ENCODE measurements at regions not wholly inside any gene's neighbourhood (a gene's known extent, or its start where the extent isn't known, plus 50 kb on each side); places are given as distances from the start of the nearest gene placed in this dataset.

DNA sequence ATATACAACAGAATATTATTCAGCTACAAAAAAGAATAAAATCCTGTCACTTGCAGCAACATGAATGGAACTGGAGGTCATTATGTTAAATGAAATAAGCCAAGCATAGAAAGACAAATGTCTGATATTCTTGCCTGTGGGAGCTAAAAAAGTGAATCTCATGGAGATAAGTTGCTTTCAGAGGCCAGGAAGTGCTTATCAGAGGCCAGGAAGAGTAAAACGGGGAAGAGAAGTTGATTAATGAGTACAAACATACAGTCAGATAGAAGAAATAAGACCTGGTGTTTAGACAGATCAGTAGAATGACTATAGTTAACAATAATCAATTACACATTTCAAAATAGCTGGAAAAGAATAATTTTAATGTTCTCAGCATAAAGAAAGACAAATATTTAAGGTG, 54.4 kb upstream of the CPHXL start:
- DNase-seq (ENCODE audit: extremely low read depth, low read depth), result no peak
- TF ChIP-seq, protein P1, sequence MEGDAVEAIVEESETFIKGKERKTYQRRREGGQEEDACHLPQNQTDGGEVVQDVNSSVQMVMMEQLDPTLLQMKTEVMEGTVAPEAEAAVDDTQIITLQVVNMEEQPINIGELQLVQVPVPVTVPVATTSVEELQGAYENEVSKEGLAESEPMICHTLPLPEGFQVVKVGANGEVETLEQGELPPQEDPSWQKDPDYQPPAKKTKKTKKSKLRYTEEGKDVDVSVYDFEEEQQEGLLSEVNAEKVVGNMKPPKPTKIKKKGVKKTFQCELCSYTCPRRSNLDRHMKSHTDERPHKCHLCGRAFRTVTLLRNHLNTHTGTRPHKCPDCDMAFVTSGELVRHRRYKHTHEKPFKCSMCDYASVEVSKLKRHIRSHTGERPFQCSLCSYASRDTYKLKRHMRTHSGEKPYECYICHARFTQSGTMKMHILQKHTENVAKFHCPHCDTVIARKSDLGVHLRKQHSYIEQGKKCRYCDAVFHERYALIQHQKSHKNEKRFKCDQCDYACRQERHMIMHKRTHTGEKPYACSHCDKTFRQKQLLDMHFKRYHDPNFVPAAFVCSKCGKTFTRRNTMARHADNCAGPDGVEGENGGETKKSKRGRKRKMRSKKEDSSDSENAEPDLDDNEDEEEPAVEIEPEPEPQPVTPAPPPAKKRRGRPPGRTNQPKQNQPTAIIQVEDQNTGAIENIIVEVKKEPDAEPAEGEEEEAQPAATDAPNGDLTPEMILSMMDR (IDR thresholded peaks at IDR 0.05; ENCODE audit: low read depth, low read length), result no peak

DNA sequence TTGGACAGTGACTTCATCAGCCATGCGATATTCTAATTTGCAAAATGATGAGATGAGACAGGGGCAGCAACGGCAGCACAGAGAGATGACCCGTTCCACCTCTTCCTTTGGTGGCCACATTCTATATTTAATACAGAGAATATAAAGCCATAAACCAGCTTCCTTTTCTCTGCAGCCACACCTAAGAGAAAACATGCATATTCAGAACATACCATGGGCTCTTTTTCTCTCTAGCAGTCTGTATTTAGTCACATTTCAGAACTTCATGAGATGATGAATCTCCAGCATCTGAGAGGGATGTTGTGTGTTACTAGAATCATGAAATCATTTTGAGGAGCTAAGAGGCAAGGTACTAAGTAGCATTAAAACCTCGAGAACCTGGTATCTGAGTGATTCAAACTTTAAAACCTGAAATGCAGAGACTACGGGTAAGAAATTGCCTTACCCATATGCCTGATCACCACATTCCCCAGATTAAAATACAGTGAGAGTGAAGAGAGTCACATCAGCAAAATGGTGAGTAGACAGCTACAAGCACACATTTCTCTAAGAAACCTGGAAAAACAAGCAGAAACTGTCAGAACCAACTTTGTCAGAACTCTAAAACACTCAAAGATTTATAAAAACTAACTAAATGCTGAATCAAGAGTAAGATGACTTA, 55.5 kb upstream of the CPHXL start:
- no peak for DNase-seq (ENCODE audit: extremely low read depth, low read depth)
- TF ChIP-seq, protein P1 (IDR thresholded peaks at IDR 0.05; ENCODE audit: low read depth, low read length), result no peak

DNA sequence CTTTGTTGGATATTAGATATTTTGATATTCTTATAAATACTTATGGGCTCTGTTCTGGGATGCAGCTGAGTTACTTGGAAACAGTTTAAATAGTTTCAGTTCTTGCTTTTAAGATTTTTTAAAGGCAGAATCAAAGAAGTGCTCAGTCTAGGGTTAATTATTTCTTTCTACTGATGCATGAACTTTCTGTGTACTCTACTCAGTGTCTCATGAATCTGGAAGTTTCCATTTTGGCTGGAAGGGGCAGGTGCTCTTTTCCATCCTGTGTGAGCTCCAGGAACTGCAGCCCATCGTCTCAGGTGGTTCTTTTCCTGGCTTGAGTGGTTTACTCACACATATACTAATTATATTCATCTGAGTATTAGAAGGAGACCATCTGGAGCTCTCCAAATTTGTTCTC, 61.1 kb upstream of the CPHXL start:
- TF ChIP-seq, protein P1 (IDR thresholded peaks at IDR 0.05; ENCODE audit: low read depth, low read length), result no peak
- no peak for DNase-seq (ENCODE audit: extremely low read depth, low read depth)

DNA sequence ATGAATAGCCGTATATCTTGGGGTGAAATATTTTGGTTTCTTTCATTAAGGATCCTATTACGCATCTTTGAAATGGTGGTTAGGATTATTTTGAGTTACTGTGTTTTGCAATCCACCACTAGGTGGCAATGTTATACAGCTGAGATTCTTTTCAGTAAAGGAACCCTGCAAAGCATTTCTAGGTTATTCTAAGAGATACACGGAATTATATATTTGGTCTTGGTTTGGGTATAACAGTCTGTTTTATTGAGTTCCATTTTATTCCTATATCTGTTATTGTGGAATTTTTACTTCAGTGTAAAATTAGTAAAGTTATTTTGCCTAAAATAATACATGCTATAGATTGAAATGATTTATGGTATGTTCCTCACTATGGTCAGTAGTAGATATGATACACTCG, 62.9 kb upstream of the CPHXL start:
- TF ChIP-seq, protein P1 (IDR thresholded peaks at IDR 0.05; ENCODE audit: low read depth, low read length), result peak; percentile 71
- peak; percentile 3 for DNase-seq (ENCODE audit: extremely low read depth, low read depth)

DNA sequence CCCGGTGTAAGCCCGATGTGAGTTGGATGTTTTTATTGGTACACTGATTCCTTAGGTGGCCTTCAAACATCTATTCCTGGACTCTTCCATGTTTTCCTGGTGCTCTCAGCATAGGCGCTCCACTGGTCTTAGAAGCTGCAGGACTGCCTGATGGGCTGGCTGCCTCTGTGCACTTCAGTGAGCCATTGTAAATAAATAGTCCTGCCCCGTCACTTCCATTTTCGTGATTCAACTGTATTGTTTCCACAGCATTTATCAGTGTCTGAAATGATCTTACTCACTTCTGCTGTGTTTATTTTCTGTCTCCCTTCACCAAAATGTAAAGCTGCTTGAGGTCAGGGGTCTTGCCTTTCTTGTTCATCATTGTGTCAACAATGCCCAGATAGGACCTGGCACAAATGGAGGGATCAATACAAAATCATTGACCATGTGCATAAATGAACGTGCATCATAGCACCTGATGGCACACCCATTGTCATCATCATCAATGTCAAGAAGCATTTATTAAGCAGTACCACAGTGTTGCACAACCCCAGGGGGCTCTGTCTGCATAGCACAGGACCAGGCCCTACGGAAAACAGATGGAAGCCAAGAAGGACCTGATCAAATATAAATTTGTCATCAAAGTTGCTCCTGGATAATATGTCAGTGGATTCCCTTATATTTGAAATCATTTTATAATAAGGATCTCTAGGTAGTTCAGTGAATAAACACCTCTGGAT, 66.6 kb upstream of the CPHXL start:
- DNase-seq (ENCODE audit: extremely low read depth, low read depth), result no peak
- TF ChIP-seq, protein P1 (IDR thresholded peaks at IDR 0.05; ENCODE audit: low read depth, low read length), result no peak

DNA sequence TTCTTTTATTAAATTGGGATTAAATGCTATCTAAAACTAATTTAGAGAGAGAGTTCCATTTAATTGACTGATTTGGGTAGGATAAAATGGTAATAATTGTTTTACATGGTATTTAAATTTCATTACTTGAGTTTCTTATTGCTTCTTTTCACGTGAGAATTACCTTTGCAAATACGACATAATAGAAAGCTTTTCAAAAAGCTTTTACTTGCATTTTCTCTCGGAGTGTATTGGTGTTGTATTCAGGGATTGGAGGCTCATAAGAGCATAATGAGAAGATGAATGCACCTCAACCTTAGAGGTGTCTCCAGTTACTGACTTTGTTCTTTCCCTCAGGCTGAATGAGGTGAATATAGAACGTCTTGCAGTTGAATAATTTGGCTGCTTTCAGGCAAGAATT, 67.4 kb upstream of the CPHXL start:
- DNase-seq (ENCODE audit: extremely low read depth, low read depth), result no peak
- TF ChIP-seq, protein P1 (IDR thresholded peaks at IDR 0.05; ENCODE audit: low read depth, low read length), result no peak

DNA sequence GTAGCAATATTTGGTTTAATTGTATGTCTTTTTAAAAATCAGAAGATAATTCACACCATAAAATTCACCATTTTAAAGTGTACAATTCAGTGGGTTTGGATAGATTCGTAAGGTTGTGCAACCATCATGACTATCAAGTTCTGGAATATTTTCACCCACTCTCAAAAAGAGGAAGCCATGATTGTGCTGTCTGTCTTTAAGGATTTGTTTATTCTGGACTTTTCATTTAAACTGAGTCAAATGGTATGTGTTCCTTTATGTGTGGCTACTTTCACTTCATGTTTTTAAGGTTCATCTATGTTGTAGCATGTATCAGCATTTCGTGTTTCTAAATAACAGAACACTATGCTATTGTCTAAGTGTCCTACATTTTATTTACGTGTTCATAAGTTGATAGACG, 68.1 kb upstream of the CPHXL start:
- TF ChIP-seq, protein P1 (IDR thresholded peaks at IDR 0.05; ENCODE audit: low read depth, low read length), result no peak
- no peak for DNase-seq (ENCODE audit: extremely low read depth, low read depth)
